IPS DF 19.7 (cell line): ENCODE measurements at regions not wholly inside any gene's neighbourhood (a gene's known extent, or its start where the extent isn't known, plus 50 kb on each side); places are given as distances from the start of the nearest gene placed in this dataset.
"Not testable (repeated sequence)": the region's sequence is repeated elsewhere in the genome, so short reads cannot be mapped to it uniquely, and the experiment has no call there.

Source experiments
- DNase-seq: peaks from one replicate; pipeline ENCODE4 v3.0.0-alpha.2; 2013; ENCODE audit warnings: low read depth, low spot score

GRCh38 chr6:137802408-137803182, 64.5 kb upstream of the TNFAIP3 start:
- no peak for DNase-seq

GRCh38 chr6:137804637-137805036, 62.4 kb upstream of the TNFAIP3 start:
- DNase-seq = no peak

GRCh38 chr6:137805622-137806021, 61.4 kb upstream of the TNFAIP3 start:
- DNase-seq = no peak

GRCh38 chr6:137806914-137807682, 60.0 kb upstream of the TNFAIP3 start:
- DNase-seq = no peak

GRCh38 chr6:137808191-137808590, 58.9 kb upstream of the TNFAIP3 start:
- DNase-seq = no peak

GRCh38 chr6:137808836-137809315, 58.2 kb upstream of the TNFAIP3 start:
- no peak for DNase-seq

GRCh38 chr6:137809895-137810553, 57.0 kb upstream of the TNFAIP3 start:
- not testable (repeated sequence) for DNase-seq

- DNase-seq = no peak
These were observed 56.4 kb upstream of the TNFAIP3 start for GRCh38 chr6:137810554-137811120.

GRCh38 chr6:137811121-137811915, 55.7 kb upstream of the TNFAIP3 start:
- DNase-seq = no peak

GRCh38 chr6:137811916-137812553, 55.0 kb upstream of the TNFAIP3 start:
- no peak for DNase-seq

GRCh38 chr6:137813308-137813970, 53.6 kb upstream of the TNFAIP3 start:
- no peak for DNase-seq

GRCh38 chr6:137814030-137814429, 53.0 kb upstream of the TNFAIP3 start:
- DNase-seq = not testable (repeated sequence)

GRCh38 chr6:137815692-137816091, 51.4 kb upstream of the TNFAIP3 start:
- DNase-seq = no peak

GRCh38 chr6:137816133-137816579, 50.9 kb upstream of the TNFAIP3 start:
- DNase-seq = no peak

GRCh38 chr6:137816688-137817618, 50.1 kb upstream of the TNFAIP3 start:
- DNase-seq = no peak
